Spleen (tissue), 11 donors: ENCODE measurements at regions not wholly inside any gene's neighbourhood (a gene's known extent, or its start where the extent isn't known, plus 50 kb on each side); places are given as distances from the start of the nearest gene placed in this dataset.

ENCODE experiments used
- DNase-seq: peaks from one replicate; pipeline ENCODE4 v3.0.0-alpha.2; 2020
- H3K27ac ChIP-seq, 8 donors: fragments of 200-600 bp; sonication (generic) in 7 of 8; 1 replicate in 4 of 8; 2 replicates in 4 of 8; pipeline versions ENCODE4 v1.5.0 to v1.8.0; 2016 to 2021; ENCODE audit warnings: inconsistent platforms in 4 of 8, mild to moderate bottlenecking in 4 of 8, moderate library complexity in 1 of 8
- H3K27me3 ChIP-seq, 7 donors: fragments of 200-600 bp; sonication (generic) in 6 of 7; replicated peaks in 1 of 7; 1 replicate in 4 of 7; 2 replicates in 3 of 7; pipeline versions ENCODE4 v1.5.0 to v1.8.0; 2016 to 2021; ENCODE audit warnings: inconsistent platforms in 3 of 7, mild to moderate bottlenecking in 1 of 7
- H3K36me3 ChIP-seq, 6 donors: fragments of 200-600 bp; sonication (generic) in 5 of 6; 1 replicate in 4 of 6; 2 replicates in 2 of 6; pipeline versions ENCODE4 v1.5.0 to v1.8.0; 2016 to 2021; ENCODE audit warnings: inconsistent platforms in 2 of 6
- H3K4me1 ChIP-seq, 6 donors: fragments of 200-600 bp; sonication (generic) in 5 of 6; 1 replicate in 3 of 6; 2 replicates in 3 of 6; pipeline versions ENCODE4 v1.5.0 to v1.8.0; 2016 to 2021; ENCODE audit warnings: inconsistent platforms in 3 of 6
- H3K4me3 ChIP-seq, 8 donors: fragments of 200-600 bp; sonication (generic) in 7 of 8; 1 replicate in 4 of 8; 2 replicates in 4 of 8; pipeline versions ENCODE4 v1.5.0 to v1.8.0; 2016 to 2021; ENCODE audit warnings: inconsistent platforms in 4 of 8, mild to moderate bottlenecking in 4 of 8, moderate library complexity in 2 of 8
- H3K9me3 ChIP-seq, 8 donors: fragments of 200-600 bp; sonication (generic) in 7 of 8; 1 replicate in 4 of 8; 2 replicates in 4 of 8; pipeline versions ENCODE4 v1.5.0 to v1.8.0; 2016 to 2021; ENCODE audit warnings: inconsistent platforms in 4 of 8
- POLR2A ChIP-seq, 3 donors: fragments of 450-650 bp; IDR thresholded peaks; one replicate each; pipeline ENCODE4 v1.5.1; 2017; ENCODE audit warnings: antibody characterized with exemption in 3 of 3, mild to moderate bottlenecking in 1 of 3
- POLR2AphosphoS5 ChIP-seq, 3 donors: sonication (generic); formaldehyde crosslinking; IDR thresholded peaks; one replicate each; pipeline ENCODE4 v1.5.1; 2017; ENCODE audit warnings: antibody characterized with exemption in 3 of 3
- WGBS, 5 donors: extraction: QIAGEN DNeasy Blood & Tissue Kit in 3 of 5; methylation state at CpG; one replicate each; pipeline versions ENCODE4 v1.1.5 to v1.1.7; 2013 to 2018; 5-methylcytosine and 5-hydroxymethylcytosine counted together
- intact Hi-C: fragments of 100-400 bp; cut with DNase I; formaldehyde crosslinking; loops from one replicate; pipeline ENCODE4 v1.15.0; 2023; ENCODE audit warnings: low total_unique reads
- TF ChIP-seq, protein P1 (sequence below), 11 experiments: fragments of 200-600 bp in 7 of 11; fragments of 450-650 bp in 4 of 11; sonication (generic) in 4 of 11; IDR thresholded peaks in 8 of 11; conservative IDR thresholded peaks in 3 of 11; 1 replicate in 7 of 11; 2 replicates in 4 of 11; pipeline versions ENCODE4 v1.4.0 to v1.8.0; 2016 to 2021; ENCODE audit warnings: antibody characterized with exemption in 11 of 11, inconsistent platforms in 4 of 11, mild to moderate bottlenecking in 1 of 11
- donor health status: healthy with polysubstance abuse.
- donor health status: DM: no; HTN: no; CAD: no; lungs with moderate emphysema.
- donor health status: DM: no; HTN: no; CAD: no.
- donor health status: Bipolar disorder and iron deficiency.
- donor health status: healthy.
- donor health status: DM: no; HTN: no; CAD: no.
- donor health status: DM: yes; HTN: yes; CAD: no.

- 81 to 99% (median 92%) methylated on average over 2 of the region's 2 CpGs for WGBS, 5 donors
- intact Hi-C loops = no loop called here
- Histone ChIP-seq H3K9me3 (peaks cover 0 to 22% (median 0%) of the 10 kb centered on the region in 8 donors), H3K27me3 (no peaks in the 10 kb centered on the region), H3K4me3 (no peak overlapping the region), H3K4me1 (no peaks in the 10 kb centered on the region), H3K27ac (no peak overlapping the region), H3K36me3 (no peaks in the 10 kb centered on the region)
- TF ChIP-seq POLR2A (IDR thresholded peaks at IDR 0.05) (no peak), POLR2AphosphoS5 (IDR thresholded peaks at IDR 0.05) (no peak)
- TF ChIP-seq, protein P1, sequence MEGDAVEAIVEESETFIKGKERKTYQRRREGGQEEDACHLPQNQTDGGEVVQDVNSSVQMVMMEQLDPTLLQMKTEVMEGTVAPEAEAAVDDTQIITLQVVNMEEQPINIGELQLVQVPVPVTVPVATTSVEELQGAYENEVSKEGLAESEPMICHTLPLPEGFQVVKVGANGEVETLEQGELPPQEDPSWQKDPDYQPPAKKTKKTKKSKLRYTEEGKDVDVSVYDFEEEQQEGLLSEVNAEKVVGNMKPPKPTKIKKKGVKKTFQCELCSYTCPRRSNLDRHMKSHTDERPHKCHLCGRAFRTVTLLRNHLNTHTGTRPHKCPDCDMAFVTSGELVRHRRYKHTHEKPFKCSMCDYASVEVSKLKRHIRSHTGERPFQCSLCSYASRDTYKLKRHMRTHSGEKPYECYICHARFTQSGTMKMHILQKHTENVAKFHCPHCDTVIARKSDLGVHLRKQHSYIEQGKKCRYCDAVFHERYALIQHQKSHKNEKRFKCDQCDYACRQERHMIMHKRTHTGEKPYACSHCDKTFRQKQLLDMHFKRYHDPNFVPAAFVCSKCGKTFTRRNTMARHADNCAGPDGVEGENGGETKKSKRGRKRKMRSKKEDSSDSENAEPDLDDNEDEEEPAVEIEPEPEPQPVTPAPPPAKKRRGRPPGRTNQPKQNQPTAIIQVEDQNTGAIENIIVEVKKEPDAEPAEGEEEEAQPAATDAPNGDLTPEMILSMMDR (IDR thresholded peaks at IDR 0.05 in 8 of 11, conservative IDR thresholded peaks at IDR 0.05 in 3 of 11) = no peak
- no peak for DNase-seq
These were observed 647.7 kb upstream of the FSHR start for GRCh38 chr2:49801898-49802450.

DNA sequence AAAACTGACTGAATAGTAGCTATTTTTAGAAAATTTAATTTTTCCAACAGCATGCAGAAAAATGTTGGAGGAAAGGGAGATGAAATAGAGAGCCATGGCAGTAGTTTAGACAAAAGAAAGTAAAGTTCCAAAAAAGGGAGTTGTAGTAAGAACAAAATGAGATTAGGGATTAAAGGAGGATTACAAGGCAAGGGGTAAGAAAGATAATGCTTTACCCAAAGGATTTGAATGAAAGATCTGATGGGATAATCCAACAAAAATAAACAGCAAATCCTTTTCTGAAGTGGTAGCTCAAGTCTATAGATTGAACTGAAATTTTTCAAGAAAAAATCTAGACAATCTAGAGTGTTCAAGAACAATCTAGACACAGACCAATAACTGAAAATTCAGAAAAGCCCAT, 644.3 kb upstream of the FSHR start:
- H3K4me1 ChIP-seq = no peaks in the 10 kb centered on the region
- TF ChIP-seq POLR2A (IDR thresholded peaks at IDR 0.05) (no peak), POLR2AphosphoS5 (IDR thresholded peaks at IDR 0.05) (no peak)
- TF ChIP-seq, protein P1 (IDR thresholded peaks at IDR 0.05 in 8 of 11, conservative IDR thresholded peaks at IDR 0.05 in 3 of 11) = no peak
- no peak overlapping the region for H3K4me3 ChIP-seq
- intact Hi-C loops = no loop called here
- no peaks in the 10 kb centered on the region for H3K27me3 ChIP-seq
- H3K36me3 ChIP-seq = no peaks in the 10 kb centered on the region
- H3K27ac ChIP-seq = no peak overlapping the region
- H3K9me3 ChIP-seq = peaks cover 0 to 22% (median 0%) of the 10 kb centered on the region in 8 donors
- DNase-seq = no peak

DNA sequence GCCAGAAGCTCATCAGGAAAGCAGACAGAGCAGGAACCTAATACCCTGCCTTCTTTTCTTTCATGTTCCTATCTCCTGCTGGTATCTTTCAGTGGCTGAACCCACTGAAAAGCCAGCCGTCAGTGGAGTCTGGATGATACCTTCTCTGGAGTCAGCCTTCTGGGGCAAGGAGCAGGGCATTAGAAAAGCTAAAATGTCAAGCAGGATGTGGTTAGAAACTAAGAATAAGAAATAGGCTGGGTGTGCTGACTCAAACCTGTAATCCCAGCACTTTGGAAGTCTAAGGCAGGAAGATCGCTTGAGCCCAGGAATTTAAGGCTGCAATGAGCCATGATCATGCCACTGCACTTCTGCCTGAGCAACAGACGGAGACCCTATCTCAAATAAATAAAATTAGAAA, 642.0 kb upstream of the FSHR start:
- Histone ChIP-seq H3K27me3 (no peaks in the 10 kb centered on the region), H3K4me3 (no peak overlapping the region), H3K9me3 (peaks cover 0 to under 1% (median 0%) of the 10 kb centered on the region in 8 donors), H3K4me1 (no peaks in the 10 kb centered on the region), H3K36me3 (no peaks in the 10 kb centered on the region), H3K27ac (no peak overlapping the region)
- intact Hi-C loops = no loop called here
- TF ChIP-seq POLR2AphosphoS5 (IDR thresholded peaks at IDR 0.05) (no peak), POLR2A (IDR thresholded peaks at IDR 0.05) (no peak)
- TF ChIP-seq, protein P1 (IDR thresholded peaks at IDR 0.05 in 8 of 11, conservative IDR thresholded peaks at IDR 0.05 in 3 of 11) = no peak
- WGBS, 5 donors = 76 to 93% (median 82%) methylated on average over 3 of the region's 3 CpGs
- DNase-seq = no peak

- intact Hi-C loops = no loop called here
- H3K27me3 ChIP-seq = no peaks in the 10 kb centered on the region
- no peaks in the 10 kb centered on the region for H3K9me3 ChIP-seq
- DNase-seq = no peak
- TF ChIP-seq POLR2AphosphoS5 (IDR thresholded peaks at IDR 0.05) (no peak), POLR2A (IDR thresholded peaks at IDR 0.05) (no peak)
- TF ChIP-seq, protein P1 (IDR thresholded peaks at IDR 0.05 in 8 of 11, conservative IDR thresholded peaks at IDR 0.05 in 3 of 11) = no peak
- 83 to 96% (median 87%) methylated on average over 2 of the region's 2 CpGs for WGBS, 5 donors
- H3K27ac ChIP-seq = no peak overlapping the region
- H3K36me3 ChIP-seq = no peaks in the 10 kb centered on the region
- H3K4me1 ChIP-seq = no peaks in the 10 kb centered on the region
- H3K4me3 ChIP-seq = no peak overlapping the region
These were observed 640.1 kb upstream of the FSHR start for GRCh38 chr2:49794396-49794795.
